ENCODE measurements at regions not wholly inside any gene's neighbourhood (a gene's known extent, or its start where the extent isn't known, plus 50 kb on each side); places are given as distances from the start of the nearest gene placed in this dataset.
A peak's percentile ranks its signal among the peaks of the same experiment; 100 is the strongest.

DNA sequence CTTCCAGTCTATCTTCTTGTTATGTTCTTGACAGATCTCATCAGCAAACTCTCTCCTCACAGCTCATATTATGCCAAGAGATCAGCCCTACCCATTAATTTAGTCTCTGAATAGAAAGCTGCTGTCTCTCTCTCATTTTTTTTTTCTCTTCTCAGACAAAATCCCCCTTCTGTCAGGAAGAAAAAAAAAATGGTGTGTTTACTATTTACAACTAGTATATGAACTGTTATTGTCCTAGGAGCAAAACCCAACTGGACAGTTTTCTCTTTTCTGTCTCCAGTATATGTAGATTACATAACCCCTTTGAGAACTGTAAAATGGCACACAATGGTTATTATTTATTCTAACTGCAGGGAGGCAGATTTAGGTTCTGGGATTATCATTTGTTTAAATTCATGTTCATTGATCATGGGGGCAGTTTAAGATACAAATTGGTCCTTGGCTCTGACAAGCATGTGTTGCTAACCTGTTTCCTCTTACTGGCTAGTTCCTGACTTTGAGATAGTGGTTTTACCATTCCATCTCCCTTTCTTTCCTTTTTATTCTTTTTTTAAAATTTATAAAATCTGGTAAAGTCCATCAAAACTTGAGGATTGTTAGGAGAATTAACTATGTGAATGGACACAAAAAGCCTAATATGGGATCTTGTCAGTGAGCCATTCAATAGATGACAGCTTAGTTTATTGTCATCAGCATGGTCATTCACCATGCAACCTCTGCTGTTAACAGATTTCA lies 210.0 kb upstream of the PAPPA start:
- Mint-ChIP-seq H3K36me3 (ENCODE audit: low read depth) (no peaks in the 10 kb centered on the region), H3K27me3 (ENCODE audit: insufficient read depth) (no peaks in the 10 kb centered on the region), H3K9me3 (no peaks in the 10 kb centered on the region), H3K4me3 (no peak overlapping the region), H3K27ac (no peak overlapping the region), H3K4me1 (peaks cover 4% of the 10 kb centered on the region)
- Histone ChIP-seq H3K27me3 (ENCODE audit: control insufficient read depth, insufficient read depth, low read length, poor library complexity, severe bottlenecking) (no peaks in the 10 kb centered on the region), H3K4me1 (ENCODE audit: control insufficient read depth, insufficient read depth, low read length) (peaks cover 3% of the 10 kb centered on the region), H3K9ac (ENCODE audit: extremely low read depth, low read length, poor library complexity, severe bottlenecking) (no peak overlapping the region), H3K36me3 (ENCODE audit: control insufficient read depth, insufficient read depth, low read length) (no peaks in the 10 kb centered on the region), H3K9me3 (ENCODE audit: control insufficient read depth, low read length) (no peaks in the 10 kb centered on the region), H3K27ac (ENCODE audit: low read depth, low read length) (peak overlapping the region; percentile 84), H3K4me3 (ENCODE audit: low read length) (no peak overlapping the region)
- TF ChIP-seq CTCF (conservative IDR thresholded peaks at IDR 0.05), result no peak
- no peak for DNase-seq

GRCh38 chr9:115944166-115944948 lies 209.2 kb upstream of the PAPPA start:
- Histone ChIP-seq H3K36me3 (ENCODE audit: control insufficient read depth, insufficient read depth, low read length) (no peaks in the 10 kb centered on the region), H3K4me3 (ENCODE audit: low read length) (no peak overlapping the region), H3K4me1 (ENCODE audit: control insufficient read depth, insufficient read depth, low read length) (peaks cover 3% of the 10 kb centered on the region), H3K27ac (ENCODE audit: low read depth, low read length) (peak overlapping the region; percentile 84), H3K27me3 (ENCODE audit: control insufficient read depth, insufficient read depth, low read length, poor library complexity, severe bottlenecking) (no peaks in the 10 kb centered on the region), H3K9ac (ENCODE audit: extremely low read depth, low read length, poor library complexity, severe bottlenecking) (no peak overlapping the region), H3K9me3 (ENCODE audit: control insufficient read depth, low read length) (no peaks in the 10 kb centered on the region)
- Mint-ChIP-seq H3K27me3 (ENCODE audit: insufficient read depth) (no peaks in the 10 kb centered on the region), H3K27ac (no peak overlapping the region), H3K36me3 (ENCODE audit: low read depth) (no peaks in the 10 kb centered on the region), H3K4me1 (peaks cover 4% of the 10 kb centered on the region), H3K4me3 (no peak overlapping the region), H3K9me3 (no peaks in the 10 kb centered on the region)
- no peak for DNase-seq
- WGBS, 2 experiments (ENCODE audit: insufficient coverage in 1 of 2, insufficient read length in 1 of 2), result 86 to 91% methylated on average over 9 to 10 of the region's 10 CpGs
- TF ChIP-seq CTCF (conservative IDR thresholded peaks at IDR 0.05), result no peak

GRCh38 chr9:115945009-115945431 lies 208.6 kb upstream of the PAPPA start:
- Mint-ChIP-seq H3K27ac (no peak overlapping the region), H3K27me3 (ENCODE audit: insufficient read depth) (no peaks in the 10 kb centered on the region), H3K36me3 (ENCODE audit: low read depth) (no peaks in the 10 kb centered on the region), H3K4me1 (peaks cover 4% of the 10 kb centered on the region), H3K9me3 (no peaks in the 10 kb centered on the region), H3K4me3 (no peak overlapping the region)
- Histone ChIP-seq H3K36me3 (ENCODE audit: control insufficient read depth, insufficient read depth, low read length) (no peaks in the 10 kb centered on the region), H3K27ac (ENCODE audit: low read depth, low read length) (peak overlapping the region; percentile 84), H3K9me3 (ENCODE audit: control insufficient read depth, low read length) (no peaks in the 10 kb centered on the region), H3K27me3 (ENCODE audit: control insufficient read depth, insufficient read depth, low read length, poor library complexity, severe bottlenecking) (no peaks in the 10 kb centered on the region), H3K9ac (ENCODE audit: extremely low read depth, low read length, poor library complexity, severe bottlenecking) (no peak overlapping the region), H3K4me3 (ENCODE audit: low read length) (no peak overlapping the region), H3K4me1 (ENCODE audit: control insufficient read depth, insufficient read depth, low read length) (peaks cover 3% of the 10 kb centered on the region)
- TF ChIP-seq CTCF (conservative IDR thresholded peaks at IDR 0.05), result no peak
- DNase-seq, result no peak

Data from endodermal cell (in vitro differentiated cells).